IMR-90 (cell line): ENCODE measurements at regions not wholly inside any gene's neighbourhood (a gene's known extent, or its start where the extent isn't known, plus 50 kb on each side); places are given as distances from the start of the nearest gene placed in this dataset.

Source experiments
- ATAC-seq: fragments of 200-7000 bp; cut with Tn5 transposase; 2 replicates; pipeline ENCODE4 v1.9.1; 2020; ENCODE audit warnings: low read depth, mild to moderate bottlenecking, moderate library complexity
- BruUV-seq: library from RNA; stranded (reverse); fragments of 400-500 nt; replicated peaks from 2 replicates; lab custom pipeline; 2021; lab: Mats Ljungman, UMichigan
- CTCF ChIA-PET: fragments of 300-600 bp; formaldehyde crosslinking; extraction: SDS; loops from one replicate; lab custom pipeline; 2021; ENCODE audit warnings: antibody characterized with exemption; lab: Yijun Ruan, JAX
- POLR2A ChIA-PET: fragments of 300-600 bp; sonication (Branson Sonifier 250); formaldehyde crosslinking; loops from one replicate; lab custom pipeline; 2022; ENCODE audit warnings: antibody characterized with exemption; ENCODE audit not compliant: unreplicated experiment; lab: Charles Lee
- DNase-seq: peaks from one replicate; pipeline ENCODE4 v3.0.0; 2013
- H2AFZ ChIP-seq: replicated peaks from 2 replicates; pipeline ENCODE3; 2013; ENCODE audit warnings: low read length, mild to moderate bottlenecking; ENCODE audit not compliant: poor library complexity
- H2AK5ac ChIP-seq: 2 replicates; pipeline ENCODE4 v1.6.1; 2013; ENCODE audit warnings: low read depth, low read length, inconsistent platforms
- H2AK9ac ChIP-seq: replicated peaks from 2 replicates; pipeline ENCODE3; 2013; ENCODE audit warnings: mild to moderate bottlenecking, low read depth, low read length, moderate library complexity; ENCODE audit not compliant: poor library complexity
- H2BK120ac ChIP-seq: 2 replicates; pipeline ENCODE4 v1.6.1; 2013; ENCODE audit warnings: low read depth, low read length, inconsistent platforms
- H2BK15ac ChIP-seq: 3 replicates; pipeline ENCODE4 v1.6.1; 2013; ENCODE audit warnings: low read depth, low read length, inconsistent platforms
- H2BK20ac ChIP-seq: 2 replicates; pipeline ENCODE4 v1.6.1; 2013; ENCODE audit warnings: low read depth, mild to moderate bottlenecking, inconsistent platforms, low read length, moderate library complexity
- H2BK5ac ChIP-seq: 2 replicates; pipeline ENCODE4 v1.6.1; 2013; ENCODE audit warnings: mild to moderate bottlenecking, low read depth, low read length, inconsistent platforms; ENCODE audit not compliant: poor library complexity, severe bottlenecking
- H3K14ac ChIP-seq: replicated peaks from 2 replicates; pipeline ENCODE4 v1.6.1; 2013; ENCODE audit warnings: low read depth, low read length, inconsistent platforms
- H3K18ac ChIP-seq: 2 replicates; pipeline ENCODE4 v1.6.1; 2013; ENCODE audit warnings: low read depth, low read length, control low read depth
- H3K23ac ChIP-seq: 2 replicates; pipeline ENCODE4 v1.6.1; 2013; ENCODE audit warnings: low read depth, low read length, inconsistent platforms
- H3K27ac ChIP-seq: 2 replicates; pipeline ENCODE4 v1.5.1; 2013; ENCODE audit warnings: mild to moderate bottlenecking, control low read depth, low read length; ENCODE audit not compliant: insufficient read depth
- H3K27me3 ChIP-seq: 2 replicates; pipeline ENCODE4 v1.6.1; 2013; ENCODE audit warnings: low read length; ENCODE audit not compliant: control insufficient read depth, insufficient read depth
- H3K36me3 ChIP-seq: 2 replicates; pipeline ENCODE4 v1.6.1; 2013; ENCODE audit warnings: low read length, mixed read lengths; ENCODE audit not compliant: control insufficient read depth, insufficient read depth
- H3K4ac ChIP-seq: 2 replicates; pipeline ENCODE4 v1.6.1; 2013; ENCODE audit warnings: low read depth, low read length, inconsistent platforms
- H3K4me1 ChIP-seq: 2 replicates; pipeline ENCODE4 v1.6.1; 2013; ENCODE audit warnings: low read length, mixed read lengths; ENCODE audit not compliant: control insufficient read depth, insufficient read depth
- H3K4me2 ChIP-seq: 2 replicates; pipeline ENCODE4 v1.6.1; 2013; ENCODE audit warnings: low read depth, mild to moderate bottlenecking, control low read depth, low read length, moderate library complexity
- H3K4me3 ChIP-seq: 2 replicates; pipeline ENCODE4 v1.5.1; 2013; ENCODE audit warnings: low read depth, mild to moderate bottlenecking, control low read depth, low read length, moderate library complexity; ENCODE audit not compliant: insufficient read depth
- H3K56ac ChIP-seq: 2 replicates; pipeline ENCODE4 v1.6.1; 2013; ENCODE audit warnings: low read length, inconsistent platforms; ENCODE audit not compliant: insufficient read depth; ENCODE audit errors: extremely low read depth
- H3K79me1 ChIP-seq, 2 experiments: 2 replicates each; pipeline ENCODE4 v1.6.1; 2013; ENCODE audit warnings: low read length in 2 of 2, inconsistent platforms in 1 of 2, low read depth in 1 of 2
- H3K9ac ChIP-seq: 2 replicates; pipeline ENCODE4 v1.6.1; 2013; ENCODE audit warnings: low read depth, low read length, control low read depth
- H3K9me1 ChIP-seq: 2 replicates; pipeline ENCODE4 v1.6.1; 2013; ENCODE audit warnings: low read length, inconsistent platforms; ENCODE audit not compliant: insufficient read depth
- H3K9me3 ChIP-seq: 2 replicates; pipeline ENCODE4 v1.6.1; 2013; ENCODE audit warnings: low read length; ENCODE audit not compliant: control insufficient read depth, insufficient read depth
- H4K20me1 ChIP-seq: 2 replicates; pipeline ENCODE4 v1.6.1; 2013; ENCODE audit warnings: low read length, inconsistent platforms; ENCODE audit not compliant: insufficient read depth
- H4K5ac ChIP-seq: 2 replicates; pipeline ENCODE4 v1.6.1; 2013; ENCODE audit warnings: mild to moderate bottlenecking, low read depth, low read length, control low read depth
- H4K8ac ChIP-seq, 2 experiments: 2 replicates each; pipeline ENCODE4 v1.6.1; 2013; ENCODE audit warnings: low read depth in 2 of 2, low read length in 2 of 2, control low read depth in 1 of 2, inconsistent platforms in 1 of 2
- H4K91ac ChIP-seq: 2 replicates; pipeline ENCODE4 v1.6.1; 2013; ENCODE audit warnings: low read depth, low read length, inconsistent platforms; ENCODE audit not compliant: insufficient read depth
- BHLHE40 ChIP-seq: fragments of 150-350 bp; IDR thresholded peaks from 2 replicates; pipeline ENCODE4 v1.6.1; 2016; ENCODE audit warnings: mild to moderate bottlenecking, low read depth, low read length
- CEBPB ChIP-seq: IDR thresholded peaks from 2 replicates; pipeline ENCODE4 v1.6.1; 2012; ENCODE audit warnings: low read depth, low read length, improper control_type of control experiment
- CHD1 ChIP-seq: IDR thresholded peaks from 2 replicates; pipeline ENCODE4 v1.6.1; 2012; ENCODE audit warnings: low read depth, low read length, improper control_type of control experiment
- FOS ChIP-seq: fragments of 150-350 bp; IDR thresholded peaks from 2 replicates; pipeline ENCODE4 v1.6.1; 2016; ENCODE audit warnings: low read depth, low read length
- MAFK ChIP-seq: IDR thresholded peaks from 2 replicates; pipeline ENCODE4 v1.6.1; 2012; ENCODE audit warnings: low read depth, low read length, improper control_type of control experiment
- MAZ ChIP-seq: IDR thresholded peaks from 2 replicates; pipeline ENCODE4 v1.6.1; 2012; ENCODE audit warnings: low read depth, mild to moderate bottlenecking, low read length, improper control_type of control experiment, moderate library complexity, borderline replicate concordance
- MXI1 ChIP-seq: IDR thresholded peaks from 2 replicates; pipeline ENCODE4 v1.6.1; 2012; ENCODE audit warnings: low read depth, mild to moderate bottlenecking, low read length, moderate library complexity, borderline replicate concordance
- NFE2L2 ChIP-seq: fragments of 150-350 bp; IDR thresholded peaks from 2 replicates; pipeline ENCODE4 v1.6.1; 2016; ENCODE audit warnings: low read depth, mild to moderate bottlenecking, low read length
- POLR2A ChIP-seq: IDR thresholded peaks from 2 replicates; pipeline ENCODE4 v1.6.1; 2012; ENCODE audit warnings: mild to moderate bottlenecking, low read depth, low read length
- RAD21 ChIP-seq: IDR thresholded peaks from 2 replicates; pipeline ENCODE4 v1.6.1; 2012; ENCODE audit warnings: low read length, improper control_type of control experiment
- RFX5 ChIP-seq: IDR thresholded peaks from 2 replicates; pipeline ENCODE4 v1.8.0; 2012; ENCODE audit warnings: low read depth, mild to moderate bottlenecking, low read length, moderate library complexity
- SMC3 ChIP-seq: fragments of 150-350 bp; IDR thresholded peaks from 2 replicates; pipeline ENCODE4 v1.6.1; 2016; ENCODE audit warnings: low read depth, mild to moderate bottlenecking, antibody characterized with exemption, low read length, moderate library complexity
- WGBS, 2 experiments: methylation state at CpG; one replicate each; pipeline versions ENCODE4 v1.1.5 to v1.1.7; 2013; ENCODE audit warnings: missing lambda C conversion rate in 2 of 2; ENCODE audit not compliant: insufficient read length in 1 of 2; ENCODE audit errors: extremely low coverage in 2 of 2; 5-methylcytosine and 5-hydroxymethylcytosine counted together
- dilution Hi-C: fragments of 300-500 bp; cut with HindIII; formaldehyde crosslinking; loops from one replicate; pipeline ENCODE4 v1.14.3; 2018; ENCODE audit warnings: low sequenced_read_pairs; ENCODE audit not compliant: unreplicated experiment
- in situ Hi-C: fragments of 300-500 bp; cut with MboI; formaldehyde crosslinking; loops from 3 replicates; pipeline ENCODE4 v1.14.3; 2019; ENCODE audit warnings: low sequenced_read_pairs, inconsistent platforms, mixed read lengths
- intact Hi-C: fragments of 100-400 bp; cut with micrococcal nuclease; formaldehyde crosslinking; loops from 2 replicates; pipeline ENCODE4 v1.10.0; 2022
- TF ChIP-seq, protein P1 (sequence below): conservative IDR thresholded peaks from 2 replicates; pipeline ENCODE4 v1.5.1; 2012; ENCODE audit warnings: mild to moderate bottlenecking, low read depth, low read length, improper control_type of control experiment
- TF ChIP-seq, protein P2 (sequence below): fragments of 150-350 bp; IDR thresholded peaks from 2 replicates; pipeline ENCODE4 v1.6.1; 2017; ENCODE audit warnings: mild to moderate bottlenecking, antibody characterized with exemption, low read length, low read depth

DNA sequence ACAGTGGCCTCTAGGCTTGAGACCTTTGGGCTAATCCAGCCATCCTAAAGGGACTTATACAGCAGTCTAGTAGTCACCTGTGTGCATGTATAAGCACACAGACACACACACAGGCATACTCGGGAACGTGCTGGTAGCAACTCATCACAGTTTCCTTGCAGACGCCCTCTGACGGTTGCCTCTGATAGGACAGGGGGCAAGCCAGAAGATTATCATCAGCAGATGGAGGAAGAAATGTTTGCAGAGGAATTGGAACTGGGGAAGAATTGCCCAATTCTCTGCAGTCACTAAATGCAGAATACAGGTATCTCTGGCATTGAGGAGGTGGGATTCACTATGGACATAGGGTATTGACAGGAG lies 222.2 kb downstream of the C1orf94 start:
- no peak overlapping the region for H2BK5ac ChIP-seq
- WGBS, 2 experiments, result no CpG with 5 or more reads among the region's 4 CpGs
- TF ChIP-seq CHD1 (no peak), MXI1 (no peak), RAD21 (no peak), NFE2L2 (no peak), CEBPB (no peak), MAZ (no peak), SMC3 (no peak), RFX5 (no peak), FOS (no peak), POLR2A (no peak), BHLHE40 (no peak), MAFK (no peak)
- TF ChIP-seq, protein P1, sequence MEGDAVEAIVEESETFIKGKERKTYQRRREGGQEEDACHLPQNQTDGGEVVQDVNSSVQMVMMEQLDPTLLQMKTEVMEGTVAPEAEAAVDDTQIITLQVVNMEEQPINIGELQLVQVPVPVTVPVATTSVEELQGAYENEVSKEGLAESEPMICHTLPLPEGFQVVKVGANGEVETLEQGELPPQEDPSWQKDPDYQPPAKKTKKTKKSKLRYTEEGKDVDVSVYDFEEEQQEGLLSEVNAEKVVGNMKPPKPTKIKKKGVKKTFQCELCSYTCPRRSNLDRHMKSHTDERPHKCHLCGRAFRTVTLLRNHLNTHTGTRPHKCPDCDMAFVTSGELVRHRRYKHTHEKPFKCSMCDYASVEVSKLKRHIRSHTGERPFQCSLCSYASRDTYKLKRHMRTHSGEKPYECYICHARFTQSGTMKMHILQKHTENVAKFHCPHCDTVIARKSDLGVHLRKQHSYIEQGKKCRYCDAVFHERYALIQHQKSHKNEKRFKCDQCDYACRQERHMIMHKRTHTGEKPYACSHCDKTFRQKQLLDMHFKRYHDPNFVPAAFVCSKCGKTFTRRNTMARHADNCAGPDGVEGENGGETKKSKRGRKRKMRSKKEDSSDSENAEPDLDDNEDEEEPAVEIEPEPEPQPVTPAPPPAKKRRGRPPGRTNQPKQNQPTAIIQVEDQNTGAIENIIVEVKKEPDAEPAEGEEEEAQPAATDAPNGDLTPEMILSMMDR, result no peak
- TF ChIP-seq, protein P2, sequence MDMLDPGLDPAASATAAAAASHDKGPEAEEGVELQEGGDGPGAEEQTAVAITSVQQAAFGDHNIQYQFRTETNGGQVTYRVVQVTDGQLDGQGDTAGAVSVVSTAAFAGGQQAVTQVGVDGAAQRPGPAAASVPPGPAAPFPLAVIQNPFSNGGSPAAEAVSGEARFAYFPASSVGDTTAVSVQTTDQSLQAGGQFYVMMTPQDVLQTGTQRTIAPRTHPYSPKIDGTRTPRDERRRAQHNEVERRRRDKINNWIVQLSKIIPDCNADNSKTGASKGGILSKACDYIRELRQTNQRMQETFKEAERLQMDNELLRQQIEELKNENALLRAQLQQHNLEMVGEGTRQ, result no peak
- ChIA-PET POLR2A (no interaction called here), CTCF (interaction anchor here (0.6 kb wide), 1 partner anchor 391 kb away, joined by 4 read pairs; no protein-coding TSS in a partner anchor)
- dilution Hi-C loops (no loop called here), intact Hi-C loops (no loop called here), in situ Hi-C loops (no loop called here)
- H3K4me2 ChIP-seq, result no peak overlapping the region
- H3K27me3 ChIP-seq, result no peaks in the 10 kb centered on the region
- BruUV-seq, result no TSS peak
- no peak overlapping the region for H4K91ac ChIP-seq
- H3K4me1 ChIP-seq, result no peaks in the 10 kb centered on the region
- no peak overlapping the region for H4K8ac ChIP-seq
- no peak overlapping the region for H2BK20ac ChIP-seq
- no peaks in the 10 kb centered on the region for H3K9me1 ChIP-seq
- no peak overlapping the region for H2AFZ ChIP-seq
- no peaks in the 10 kb centered on the region for H3K36me3 ChIP-seq
- H2BK120ac ChIP-seq, result no peak overlapping the region
- no peak for DNase-seq
- H3K14ac ChIP-seq, result no peak overlapping the region
- no peak overlapping the region for H2AK5ac ChIP-seq
- H3K4ac ChIP-seq, result no peak overlapping the region
- no peak overlapping the region for H3K18ac ChIP-seq
- no peak overlapping the region for H3K9ac ChIP-seq
- H3K9me3 ChIP-seq, result peaks cover 9% of the 10 kb centered on the region
- no peak overlapping the region for H3K23ac ChIP-seq
- no peak for ATAC-seq
- no peaks in the 10 kb centered on the region for H4K20me1 ChIP-seq
- H2BK15ac ChIP-seq, result no peak overlapping the region
- H3K79me1 ChIP-seq, result no peaks in the 10 kb centered on the region
- H3K4me3 ChIP-seq, result no peak overlapping the region
- H2AK9ac ChIP-seq, result no peak overlapping the region
- H3K56ac ChIP-seq, result no peak overlapping the region
- no peak overlapping the region for H3K27ac ChIP-seq
- H4K5ac ChIP-seq, result no peak overlapping the region
